Stimulated activated CD4-positive, alpha-beta T cell treated with anti-CD3 and anti-CD28 coated beads, TNF-alpha, amount 100 ng/mL, for 48 hours (primary cell): ENCODE measurements at regions not wholly inside any gene's neighbourhood (a gene's known extent, or its start where the extent isn't known, plus 50 kb on each side); places are given as distances from the start of the nearest gene placed in this dataset.
"Not testable (repeated sequence)": the region's sequence is repeated elsewhere in the genome, so short reads cannot be mapped to it uniquely, and the experiment has no call there.

Source experiments
- DNase-seq, 3 donors: peaks; one replicate each; pipeline ENCODE4 v3.0.0-alpha.2; 2020; ENCODE audit warnings: low read depth in 3 of 3

DNA sequence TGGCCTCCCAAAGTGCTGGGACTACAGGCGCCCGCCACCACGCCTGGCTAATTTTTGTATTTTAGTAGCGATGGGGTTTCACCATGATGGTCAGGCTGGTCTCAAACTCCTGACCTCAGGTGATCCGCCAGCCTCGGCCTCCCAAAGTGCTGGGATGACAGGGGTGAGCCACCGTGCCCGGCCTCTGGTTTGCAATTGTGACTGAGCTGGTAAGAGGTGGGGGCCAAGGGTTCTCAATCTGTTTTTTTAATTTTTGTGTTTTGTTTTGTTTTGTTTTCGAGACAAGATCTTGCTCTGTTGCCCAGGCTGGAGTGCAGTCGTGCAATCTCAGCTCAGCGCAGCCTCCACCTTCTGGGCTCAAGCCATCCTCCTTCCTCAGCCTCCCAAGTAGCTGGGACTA lies 196.2 kb downstream of the CRLF2 start:
- DNase-seq: not testable (repeated sequence)

DNA sequence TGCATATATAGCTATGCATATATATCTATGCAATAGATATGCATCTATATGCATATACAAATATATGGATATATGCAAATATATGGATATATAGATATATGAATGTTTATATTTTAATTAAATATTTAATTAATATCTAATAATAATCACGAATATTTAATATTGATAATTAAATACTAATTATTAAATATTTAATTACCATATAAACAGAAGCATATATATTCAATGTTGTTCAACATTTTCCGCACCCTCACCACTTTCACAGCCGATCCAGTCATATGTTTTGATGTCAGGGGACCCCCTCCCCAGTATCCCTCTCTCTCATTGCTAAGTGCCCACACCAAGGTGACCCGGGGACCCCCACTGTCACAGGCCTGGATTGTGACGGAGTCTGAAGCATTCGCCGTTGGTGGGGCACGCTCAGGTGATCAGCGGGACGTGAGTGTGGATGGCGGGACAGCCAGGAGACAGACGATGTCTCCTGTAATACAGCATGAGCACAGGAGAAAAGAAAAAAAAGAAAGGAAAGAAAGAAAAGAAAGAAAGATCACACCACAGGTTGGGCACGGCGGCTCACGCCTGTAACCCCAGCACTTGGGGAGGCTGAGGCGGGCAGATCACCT lies 199.7 kb downstream of the CRLF2 start:
- no peak for DNase-seq

DNA sequence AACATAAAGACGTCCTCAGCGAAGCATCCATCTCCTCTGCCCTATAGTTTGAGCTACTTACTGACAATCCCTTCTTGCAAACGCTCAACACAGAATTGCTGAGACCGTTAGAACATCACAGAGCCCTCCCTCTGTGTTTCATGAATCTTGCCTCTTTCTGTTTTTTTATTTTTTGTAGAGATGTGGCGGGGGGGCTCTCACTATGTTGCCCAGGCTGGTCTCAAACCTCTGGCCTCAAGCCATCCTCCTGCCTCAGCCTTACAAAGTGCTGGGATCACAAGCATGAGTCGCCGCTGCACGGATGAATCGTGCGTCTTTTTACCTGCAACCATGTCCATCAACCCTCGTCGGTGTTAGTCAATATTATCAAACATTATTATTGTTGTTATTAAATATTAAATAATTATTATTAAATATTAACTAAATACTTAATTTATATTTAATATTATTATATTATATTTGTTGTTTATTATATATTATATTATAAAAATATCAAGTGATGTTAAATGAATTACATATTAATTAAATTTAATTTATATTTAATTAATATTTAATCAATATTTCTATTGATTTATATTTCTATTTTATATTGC lies 200.7 kb downstream of the CRLF2 start:
- DNase-seq: no peak

DNA sequence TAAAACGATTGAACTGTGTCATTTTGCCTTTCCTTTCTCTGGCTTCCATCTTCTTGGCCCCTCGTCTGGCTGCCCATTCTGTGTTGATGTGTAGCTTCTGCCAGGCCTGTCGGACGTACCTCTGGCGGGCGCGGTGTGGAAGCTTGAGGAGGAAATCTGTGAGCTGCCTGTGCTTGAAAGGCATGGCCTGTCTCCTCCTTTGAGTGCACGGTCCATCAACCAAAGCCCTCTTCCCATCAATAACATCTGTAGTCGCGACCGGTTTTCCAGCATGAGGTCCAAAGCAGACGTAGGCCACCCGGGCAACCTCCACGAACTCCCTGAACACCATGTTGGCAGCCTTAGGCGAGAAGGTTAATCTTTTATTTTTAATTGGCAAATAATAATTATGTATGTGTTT lies 202.7 kb downstream of the CRLF2 start:
- no peak for DNase-seq

DNA sequence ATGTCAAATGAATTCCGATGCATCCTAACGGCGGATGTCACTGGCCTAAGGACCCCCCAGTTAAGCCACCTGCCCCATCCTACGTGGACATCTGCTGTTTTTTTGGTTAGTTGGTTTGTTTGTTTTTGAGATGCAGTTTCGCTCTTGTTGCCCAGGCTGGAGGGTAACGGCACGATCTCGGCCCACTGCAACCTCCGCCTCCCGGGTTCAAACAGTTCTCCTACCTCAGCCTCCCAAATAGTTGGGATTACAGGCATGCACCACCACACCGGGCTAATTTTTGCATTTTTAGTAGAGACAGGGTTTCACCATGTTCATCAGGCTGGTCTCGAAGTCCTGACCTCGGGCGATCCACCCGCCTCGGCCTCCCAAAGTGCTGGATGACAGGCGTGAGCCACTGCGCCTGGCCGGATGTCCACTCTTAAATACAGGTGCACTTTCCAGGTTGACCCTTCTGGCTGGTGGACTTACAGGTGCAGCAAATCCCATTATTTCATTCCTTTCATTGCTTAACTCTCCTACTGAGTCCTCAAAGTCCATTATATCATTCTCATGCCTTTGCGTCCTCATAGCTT lies 206.2 kb downstream of the CRLF2 start:
- no peak for DNase-seq

DNA sequence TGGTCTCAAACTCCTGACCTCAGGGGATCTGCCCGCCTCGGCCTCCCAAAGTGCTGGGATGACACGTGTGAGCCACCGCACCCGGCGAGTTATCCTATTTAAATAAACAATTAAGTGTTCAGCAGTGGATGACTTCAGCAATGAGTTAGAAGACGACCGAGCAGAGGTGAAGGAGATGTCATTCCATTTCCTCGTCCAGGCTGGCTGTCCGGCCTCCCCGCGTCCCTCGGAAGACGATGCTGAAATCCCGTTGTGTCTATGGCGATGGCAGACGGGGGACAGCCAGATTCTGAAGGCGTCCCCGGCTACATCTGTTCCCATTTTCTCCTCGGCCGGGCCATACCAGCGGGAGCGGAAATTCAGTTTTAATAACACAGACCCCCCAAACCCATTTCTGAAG lies 209.8 kb downstream of the CRLF2 start:
- no peak for DNase-seq

DNA sequence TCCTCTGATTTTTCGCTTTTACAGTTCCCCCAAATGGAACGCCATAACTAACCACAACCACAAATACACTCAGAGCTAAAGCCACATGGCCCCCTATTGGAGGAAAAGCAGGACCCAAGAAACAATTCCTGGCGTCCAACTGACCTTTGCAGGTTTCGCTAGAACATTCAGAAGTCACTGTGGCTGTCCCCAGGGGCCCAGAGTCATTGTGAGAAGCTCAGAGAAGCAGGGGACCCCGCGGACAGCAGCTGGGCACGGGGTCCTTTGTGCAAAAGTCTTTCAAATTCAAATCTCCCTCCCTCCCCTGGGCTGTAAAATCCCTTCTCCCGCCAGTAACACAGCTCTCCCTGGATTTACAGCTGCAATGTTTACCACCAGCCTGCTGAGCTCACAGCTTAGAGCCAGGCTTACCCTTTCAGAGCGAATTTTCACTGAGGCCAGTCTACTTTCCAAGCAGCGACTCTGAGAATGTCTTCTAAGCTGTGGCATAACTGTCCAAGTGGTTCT lies 214.8 kb downstream of the CRLF2 start:
- DNase-seq: no peak

DNA sequence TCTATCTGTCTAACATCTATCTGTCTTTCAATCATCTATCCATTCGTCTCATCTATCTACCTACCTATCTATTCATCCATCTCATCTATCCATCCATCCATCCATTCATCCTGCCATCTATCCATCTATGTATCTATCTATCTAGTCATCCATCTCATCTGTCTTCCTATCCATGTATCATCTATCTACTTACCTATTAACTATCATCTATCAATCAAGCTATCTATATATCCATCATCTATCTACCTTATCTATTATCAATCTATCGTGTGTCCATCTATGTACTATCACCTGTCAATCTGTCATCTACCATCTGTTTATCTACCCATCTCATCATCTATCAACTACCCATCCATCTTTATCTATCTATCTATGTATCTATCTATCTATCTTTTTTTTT lies 217.7 kb downstream of the CRLF2 start:
- DNase-seq: no peak

DNA sequence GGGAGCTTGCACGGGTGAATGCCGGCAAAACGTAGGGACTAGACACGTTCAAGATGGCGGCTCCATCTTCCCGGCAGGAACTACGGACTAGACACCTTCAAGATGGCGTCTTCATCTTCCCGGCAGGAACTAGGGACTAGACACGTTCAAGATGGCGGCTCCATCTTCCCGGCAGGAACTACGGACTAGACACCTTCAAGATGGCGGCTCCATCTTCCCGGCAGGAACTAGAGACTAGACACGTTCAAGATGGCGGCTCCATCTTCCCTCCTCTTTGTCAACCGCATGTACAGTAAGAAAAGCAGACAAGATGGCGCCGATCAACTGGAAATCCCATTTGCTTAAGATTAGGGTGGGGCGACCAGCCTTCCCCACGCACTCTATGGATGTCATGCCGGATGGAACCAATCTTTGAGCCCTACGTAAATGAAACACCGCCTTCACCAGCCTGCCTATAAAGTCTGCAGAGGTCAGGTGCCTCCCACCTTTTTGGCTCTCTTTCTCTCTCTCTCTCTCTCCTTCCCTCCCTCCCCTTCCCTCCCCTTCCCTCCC lies 222.4 kb downstream of the CRLF2 start:
- peak in 2 of 3 donors; percentile 11 to 68 for DNase-seq

DNA sequence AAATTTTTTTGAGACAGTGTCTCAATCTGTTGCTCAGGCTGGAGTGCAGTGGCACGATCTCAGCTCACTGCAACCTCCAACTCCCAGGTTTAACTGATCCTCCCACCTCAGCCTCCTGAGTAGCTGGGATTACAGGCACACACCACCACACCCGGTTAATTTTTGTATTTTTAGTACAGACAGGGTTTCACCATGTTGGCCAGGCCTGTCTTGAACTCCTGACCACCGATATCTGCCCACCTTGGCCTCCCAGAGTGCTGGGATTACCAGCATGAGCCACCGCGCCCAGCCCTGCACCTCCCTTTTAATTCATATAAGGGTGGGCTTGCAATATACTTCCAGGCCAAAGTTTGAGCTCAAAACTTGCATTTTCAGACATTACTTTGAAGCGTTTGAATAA lies 223.9 kb downstream of the CRLF2 start:
- not testable (repeated sequence) for DNase-seq

DNA sequence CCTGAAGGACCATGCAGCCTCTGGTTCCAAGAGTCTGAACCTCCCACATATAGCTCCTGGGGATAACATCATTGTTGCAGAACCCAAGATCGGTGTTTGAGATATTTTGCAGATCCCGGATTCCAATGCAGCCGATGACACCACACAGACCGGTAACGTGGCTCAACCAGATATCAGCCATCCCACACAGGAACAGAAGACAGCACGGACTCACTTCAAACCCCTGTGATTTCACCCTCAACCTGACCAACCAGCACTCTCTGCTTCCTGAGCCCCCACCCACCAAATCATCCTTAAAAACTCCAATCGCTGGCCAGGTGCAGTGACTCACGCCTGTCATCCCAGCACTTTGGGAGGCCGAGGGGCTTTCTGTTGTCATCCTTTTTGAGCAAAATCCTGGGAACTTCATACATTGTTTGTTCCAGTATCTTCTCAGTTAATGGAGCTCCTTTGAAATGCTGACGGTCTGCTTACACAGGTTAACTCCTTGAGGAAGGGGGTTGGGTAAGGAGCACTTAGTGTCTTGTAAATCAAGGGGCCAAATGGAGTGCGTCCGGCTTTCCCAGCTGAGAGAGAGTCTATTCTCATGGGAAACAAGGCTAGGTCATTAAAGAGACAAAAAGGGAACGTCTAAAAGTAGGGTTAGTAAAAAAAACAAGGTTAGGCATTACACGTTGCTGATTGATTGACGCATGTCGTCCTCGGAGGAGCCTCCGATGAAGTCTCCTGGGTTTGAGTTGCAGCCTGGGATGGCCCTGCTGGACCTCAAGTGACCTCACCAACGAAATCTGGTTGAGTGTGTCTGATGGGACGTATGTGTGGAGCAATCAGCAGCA lies 230.4 kb downstream of the CRLF2 start:
- no peak for DNase-seq

DNA sequence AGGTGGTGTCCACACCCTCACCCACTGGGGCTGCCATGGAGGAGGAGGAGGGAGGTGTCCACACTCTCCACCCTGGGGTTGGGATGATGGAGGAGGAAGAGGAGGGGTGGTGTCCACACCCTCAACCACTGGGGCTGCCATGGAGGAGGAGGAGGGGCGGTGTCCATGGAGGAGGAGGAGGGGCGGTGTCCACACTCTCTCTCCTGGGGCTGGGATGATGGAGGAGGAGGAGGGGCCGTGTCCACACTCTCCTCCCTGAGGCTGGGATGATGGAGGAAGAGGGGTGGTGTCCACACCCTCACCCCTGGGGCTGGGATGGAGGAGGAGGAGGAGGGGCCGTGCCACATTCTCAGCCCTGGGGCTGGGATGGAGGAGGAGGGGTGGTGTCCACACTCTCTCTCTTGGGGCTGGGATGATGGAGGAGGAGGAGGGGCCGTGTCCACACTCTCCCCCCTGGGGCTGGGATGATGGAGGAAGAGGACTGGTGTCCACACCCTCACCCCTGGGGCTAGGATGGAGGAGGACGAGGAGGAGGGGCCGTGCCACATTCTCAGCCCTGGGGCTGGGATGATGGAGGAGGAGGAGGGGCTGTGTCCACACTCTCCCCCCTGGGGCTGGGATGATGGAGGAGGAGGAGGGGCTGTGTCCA lies 231.7 kb downstream of the CRLF2 start:
- no peak for DNase-seq

DNA sequence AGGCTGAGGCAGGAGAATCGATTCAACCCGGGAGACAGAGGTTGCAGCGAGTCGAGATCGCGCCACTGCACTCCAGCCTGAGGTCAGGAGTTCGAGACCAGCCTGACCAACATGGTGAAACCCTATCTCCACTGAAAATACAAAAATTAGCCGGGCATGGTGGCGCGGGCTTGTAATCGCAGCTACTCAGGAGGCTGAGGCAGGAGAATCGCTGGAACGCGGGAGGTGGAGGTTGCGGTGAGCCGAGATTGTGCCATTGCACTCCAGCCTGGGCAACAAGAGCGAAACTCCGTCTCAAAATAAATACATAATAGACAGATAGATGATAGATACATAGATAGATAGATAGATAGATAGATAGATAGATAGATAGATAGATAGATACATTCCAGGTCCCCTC lies 233.3 kb downstream of the CRLF2 start:
- not testable (repeated sequence) for DNase-seq

DNA sequence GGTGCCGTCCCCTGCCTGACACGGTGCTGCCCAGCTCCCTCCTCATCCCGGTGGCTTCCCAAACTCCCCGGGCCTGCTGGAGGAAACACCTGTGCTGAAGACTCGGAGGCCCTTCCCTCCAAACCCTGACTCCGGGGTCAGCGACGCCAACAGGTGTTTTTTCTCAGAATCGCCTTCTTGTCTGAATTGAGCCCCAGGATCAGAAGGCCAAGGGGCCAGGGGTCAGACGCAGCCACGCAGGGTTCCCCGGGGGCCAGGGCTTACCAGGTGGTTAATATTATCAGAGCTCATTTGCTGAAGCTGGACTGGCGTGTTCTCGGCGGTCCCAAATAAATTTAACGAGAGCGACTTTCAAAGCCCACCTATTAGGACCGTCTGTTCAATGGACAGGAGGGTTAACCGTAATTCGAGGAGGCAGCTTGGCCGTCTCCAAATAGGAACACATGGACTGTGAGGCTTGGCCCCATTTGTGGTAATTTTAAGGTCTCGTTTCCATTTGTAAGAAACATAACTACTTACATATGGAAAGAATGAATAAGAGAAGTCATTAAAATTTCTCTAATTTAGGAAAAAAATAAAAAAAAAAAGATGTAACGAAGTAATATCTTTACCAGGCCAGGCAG lies 239.3 kb downstream of the CRLF2 start:
- no peak for DNase-seq

DNA sequence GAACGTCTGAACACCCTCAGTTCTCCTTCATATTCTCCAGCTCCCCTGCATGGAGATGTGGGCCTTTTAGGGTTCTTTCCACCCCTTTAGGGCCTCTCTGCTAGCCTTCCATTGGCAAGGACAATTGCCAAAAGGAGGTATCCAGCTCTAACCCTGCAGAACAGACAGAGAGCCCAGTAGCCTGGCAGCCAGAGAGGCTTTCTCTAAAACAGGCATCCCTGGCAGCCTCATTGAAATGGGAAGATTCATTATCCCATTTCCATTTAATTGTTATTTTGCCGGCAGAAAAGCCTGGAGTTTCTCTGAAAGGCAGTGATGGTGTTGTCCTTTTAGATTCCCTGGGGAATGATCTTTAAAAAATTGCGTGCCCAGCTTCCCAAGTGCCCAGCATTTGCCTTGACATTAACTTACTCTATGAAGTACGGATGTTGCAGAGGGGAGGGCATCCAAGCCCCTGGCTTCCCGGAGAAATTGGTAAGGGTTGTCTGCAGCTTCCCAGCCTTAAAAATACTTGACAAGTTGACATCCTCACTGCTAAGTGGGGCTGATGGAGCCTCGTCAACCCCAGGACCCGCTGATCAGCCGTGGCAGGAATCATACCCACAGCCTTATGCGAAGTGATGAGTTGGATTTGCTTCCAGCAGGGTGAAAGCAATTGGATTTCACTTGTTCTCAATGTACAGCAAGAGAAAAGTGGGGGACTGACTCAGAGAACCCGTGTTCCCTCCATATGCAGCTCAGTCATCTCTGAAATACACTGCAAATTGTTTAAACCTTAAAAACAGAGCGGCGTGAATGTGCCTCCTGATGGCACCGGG lies 244.1 kb downstream of the CRLF2 start:
- no peak for DNase-seq

DNA sequence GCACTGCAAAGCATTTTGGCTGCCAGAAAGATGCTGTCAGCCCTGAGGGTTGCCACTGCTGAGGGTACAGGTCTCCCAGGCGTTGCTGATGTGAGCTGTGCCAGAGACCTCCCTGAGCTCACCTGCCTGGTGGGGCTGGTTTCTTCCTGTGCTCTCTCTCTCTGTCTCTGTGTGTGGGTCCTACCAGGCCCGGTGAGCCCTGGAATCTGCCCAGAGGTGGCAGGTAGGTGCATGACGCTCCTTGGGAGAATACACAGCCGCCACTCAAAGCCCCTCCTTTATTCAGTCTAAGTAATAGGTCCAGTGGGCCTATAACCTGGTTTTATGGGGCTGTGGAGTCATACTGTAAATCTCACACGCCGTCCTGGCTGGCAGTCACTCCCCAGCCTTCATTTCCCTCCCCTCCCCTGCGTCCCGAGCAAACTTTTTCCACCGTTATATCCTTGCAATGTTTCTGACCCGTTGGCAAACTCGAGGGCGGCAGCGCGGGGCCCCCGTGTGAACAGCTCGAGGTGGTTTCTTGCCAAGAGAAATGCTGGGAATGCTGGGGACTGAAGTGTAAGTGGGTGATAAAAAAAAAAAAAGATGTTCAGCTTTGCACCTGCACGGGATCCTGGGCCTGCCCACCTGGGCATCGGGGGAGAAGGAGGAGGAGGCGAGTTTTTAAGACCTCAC lies 245.9 kb downstream of the CRLF2 start:
- DNase-seq: no peak

DNA sequence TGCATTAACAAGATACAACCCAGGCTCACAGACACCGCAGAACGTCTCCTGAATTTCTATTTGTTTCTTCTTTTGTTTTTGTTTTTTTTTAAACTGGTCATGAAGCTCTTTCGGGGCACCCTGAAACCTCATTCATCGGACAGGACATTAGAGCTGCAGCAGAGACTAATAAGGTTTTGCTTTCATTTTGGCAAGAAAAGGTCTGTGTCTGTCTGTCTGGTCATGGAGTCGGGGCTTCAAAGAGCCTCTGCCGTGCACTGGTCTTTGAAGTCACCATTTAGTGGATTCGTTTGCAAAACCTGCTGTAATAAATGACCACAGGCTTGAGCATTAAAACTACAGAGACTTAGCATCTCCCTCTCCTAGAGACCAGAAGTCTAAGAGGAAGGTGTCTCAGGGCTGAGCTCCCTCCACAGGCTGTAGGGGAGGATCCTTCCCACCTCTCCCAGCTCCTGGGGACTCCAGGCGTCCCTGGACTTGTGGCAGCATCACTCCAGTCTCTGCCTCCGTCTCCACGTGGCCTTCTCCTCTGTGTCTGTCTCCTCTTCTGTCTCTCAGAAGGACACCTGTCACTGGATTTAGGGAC lies 247.5 kb downstream of the CRLF2 start:
- no peak for DNase-seq

DNA sequence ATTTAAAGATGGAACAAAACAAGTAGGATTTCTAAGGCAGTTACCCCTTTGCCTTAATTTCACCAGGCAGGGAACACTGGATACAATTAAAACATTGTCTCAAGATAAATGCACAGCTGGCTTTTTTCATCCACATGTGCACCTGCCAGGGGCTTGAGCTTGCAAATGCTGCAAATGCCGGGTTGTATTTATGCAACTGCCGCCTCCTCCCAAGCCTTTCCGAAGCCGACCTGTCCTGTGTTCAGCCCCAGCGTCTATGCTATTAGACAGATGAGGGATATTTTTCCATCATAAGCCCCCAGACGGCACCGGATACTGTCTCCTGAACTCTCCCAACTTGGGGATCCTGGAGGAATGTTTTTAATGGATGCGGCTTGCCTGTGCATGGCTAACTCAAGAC lies 251.6 kb downstream of the CRLF2 start:
- DNase-seq: no peak

DNA sequence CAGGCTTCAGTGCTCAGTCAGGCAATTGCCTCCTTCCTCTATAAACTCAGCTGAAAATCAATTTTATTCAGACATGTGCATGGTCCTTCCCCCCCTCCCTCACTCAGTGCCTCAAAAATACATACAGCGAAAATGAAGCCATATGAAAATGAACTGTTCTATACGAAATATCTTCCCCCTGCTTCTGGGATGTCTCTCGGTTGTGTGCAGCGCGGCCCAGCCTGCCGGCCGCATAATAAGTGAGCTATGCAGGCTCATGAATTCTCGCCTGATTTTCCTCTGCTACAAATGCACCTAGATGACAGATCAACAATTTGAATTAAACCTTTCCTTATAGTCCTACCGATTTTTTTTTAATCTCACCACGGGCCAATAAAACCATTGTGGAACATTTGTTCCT lies 252.9 kb downstream of the CRLF2 start:
- DNase-seq: no peak
